ENCODE measurements at regions not wholly inside any gene's neighbourhood (a gene's known extent, or its start where the extent isn't known, plus 50 kb on each side); places are given as distances from the start of the nearest gene placed in this dataset.

GRCh38 chrX:13198056-13198761 is 121.6 kb downstream of the ATXN3L start:
- TF ChIP-seq, protein P1, sequence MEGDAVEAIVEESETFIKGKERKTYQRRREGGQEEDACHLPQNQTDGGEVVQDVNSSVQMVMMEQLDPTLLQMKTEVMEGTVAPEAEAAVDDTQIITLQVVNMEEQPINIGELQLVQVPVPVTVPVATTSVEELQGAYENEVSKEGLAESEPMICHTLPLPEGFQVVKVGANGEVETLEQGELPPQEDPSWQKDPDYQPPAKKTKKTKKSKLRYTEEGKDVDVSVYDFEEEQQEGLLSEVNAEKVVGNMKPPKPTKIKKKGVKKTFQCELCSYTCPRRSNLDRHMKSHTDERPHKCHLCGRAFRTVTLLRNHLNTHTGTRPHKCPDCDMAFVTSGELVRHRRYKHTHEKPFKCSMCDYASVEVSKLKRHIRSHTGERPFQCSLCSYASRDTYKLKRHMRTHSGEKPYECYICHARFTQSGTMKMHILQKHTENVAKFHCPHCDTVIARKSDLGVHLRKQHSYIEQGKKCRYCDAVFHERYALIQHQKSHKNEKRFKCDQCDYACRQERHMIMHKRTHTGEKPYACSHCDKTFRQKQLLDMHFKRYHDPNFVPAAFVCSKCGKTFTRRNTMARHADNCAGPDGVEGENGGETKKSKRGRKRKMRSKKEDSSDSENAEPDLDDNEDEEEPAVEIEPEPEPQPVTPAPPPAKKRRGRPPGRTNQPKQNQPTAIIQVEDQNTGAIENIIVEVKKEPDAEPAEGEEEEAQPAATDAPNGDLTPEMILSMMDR (IDR thresholded peaks at IDR 0.05) = no peak
- TF ChIP-seq EP300 (IDR thresholded peaks at IDR 0.05) = no peak
- no peak for TF ChIP-seq POLR2A (IDR thresholded peaks at IDR 0.05)
